H1 (cell line): ENCODE measurements at regions not wholly inside any gene's neighbourhood (a gene's known extent, or its start where the extent isn't known, plus 50 kb on each side); places are given as distances from the start of the nearest gene placed in this dataset.

ENCODE experiments used
- CBX8 ChIP-seq: fragments of 300-800, 300-1000 bp; sonication (generic); IDR thresholded peaks from 2 replicates; pipeline ENCODE4 v1.7.1; 2016; ENCODE audit warnings: low read depth, low read length, borderline replicate concordance
- MAFK ChIP-seq: IDR thresholded peaks from 2 replicates; pipeline ENCODE4 v1.6.1; 2012; ENCODE audit warnings: low read depth, mild to moderate bottlenecking, improper control_type of control experiment, low read length

GRCh38 chr5:161960314-161960713 lies 107.3 kb upstream of the GABRG2 start (continued):
- TF ChIP-seq MAFK (no peak), CBX8 (no peak)
